ENCODE measurements at regions not wholly inside any gene's neighbourhood (a gene's known extent, or its start where the extent isn't known, plus 50 kb on each side); places are given as distances from the start of the nearest gene placed in this dataset.

DNA sequence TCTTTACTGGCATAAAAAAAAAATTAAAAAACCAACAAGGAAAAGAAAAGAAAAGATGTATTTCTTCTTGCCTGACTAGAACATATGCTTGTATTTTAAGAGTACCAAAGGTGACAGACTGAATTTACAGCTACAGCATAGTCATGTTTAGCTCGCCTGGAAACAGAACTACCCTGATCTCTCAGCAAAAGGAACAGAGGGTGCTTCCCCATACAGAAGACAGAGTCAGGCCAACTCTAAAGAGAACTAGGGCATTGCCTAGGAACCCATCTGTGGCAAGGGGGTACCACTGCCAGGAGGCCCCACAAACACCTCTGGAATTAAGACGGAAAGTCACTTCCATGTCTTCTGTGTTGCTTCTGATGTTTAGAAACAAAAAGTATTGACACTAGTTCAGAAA lies 252.1 kb upstream of the STARD13 start:
- Mint-ChIP-seq H3K27ac (peak overlapping the region; percentile 88), H3K4me1 (peaks cover 26% of the 10 kb centered on the region), H3K36me3 (no peaks in the 10 kb centered on the region), H3K4me3 (no peak overlapping the region), H3K9me3 (no peaks in the 10 kb centered on the region), H3K27me3 (ENCODE audit: low read depth) (no peaks in the 10 kb centered on the region)
- CTCF ChIA-PET = no interaction called here
- DNase-seq (ENCODE audit: low spot score) (no peak), ATAC-seq (no peak)
- POLR2A ChIA-PET = interaction anchor here (0.6 kb wide), 1 partner anchor 870 kb away, joined by 5 read pairs; no protein-coding TSS in a partner anchor
- TF ChIP-seq OVOL2 (CRISPR knock-in tag; IDR thresholded peaks at IDR 0.05; ENCODE audit: borderline replicate concordance) (no peak), JUN (CRISPR knock-in tag; IDR thresholded peaks at IDR 0.05) (no peak), FOXP4 (CRISPR knock-in tag; IDR thresholded peaks at IDR 0.05) (no peak), ZNF532 (CRISPR knock-in tag; IDR thresholded peaks at IDR 0.05; ENCODE audit: borderline replicate concordance) (no peak), ZSCAN18 (CRISPR knock-in tag; IDR thresholded peaks at IDR 0.05) (no peak), USF2 (CRISPR knock-in tag; IDR thresholded peaks at IDR 0.05) (no peak), HMGXB4 (CRISPR knock-in tag; IDR thresholded peaks at IDR 0.05) (no peak), TEAD4 (CRISPR knock-in tag; IDR thresholded peaks at IDR 0.05) (no peak), E2F4 (CRISPR knock-in tag; IDR thresholded peaks at IDR 0.05; ENCODE audit: borderline replicate concordance, low read depth) (no peak), ZNF138 (CRISPR knock-in tag; conservative IDR thresholded peaks at IDR 0.05) (no peak), ZNF425 (CRISPR knock-in tag; conservative IDR thresholded peaks at IDR 0.05) (no peak), NR3C1 (CRISPR knock-in tag; conservative IDR thresholded peaks at IDR 0.05; ENCODE audit: low read depth) (no peak), TCF7 (CRISPR knock-in tag; IDR thresholded peaks at IDR 0.05; ENCODE audit: low read depth) (no peak), EMX1 (CRISPR knock-in tag; IDR thresholded peaks at IDR 0.05) (no peak), ZNF232 (CRISPR knock-in tag; IDR thresholded peaks at IDR 0.05) (no peak)
- TF ChIP-seq, protein P1, sequence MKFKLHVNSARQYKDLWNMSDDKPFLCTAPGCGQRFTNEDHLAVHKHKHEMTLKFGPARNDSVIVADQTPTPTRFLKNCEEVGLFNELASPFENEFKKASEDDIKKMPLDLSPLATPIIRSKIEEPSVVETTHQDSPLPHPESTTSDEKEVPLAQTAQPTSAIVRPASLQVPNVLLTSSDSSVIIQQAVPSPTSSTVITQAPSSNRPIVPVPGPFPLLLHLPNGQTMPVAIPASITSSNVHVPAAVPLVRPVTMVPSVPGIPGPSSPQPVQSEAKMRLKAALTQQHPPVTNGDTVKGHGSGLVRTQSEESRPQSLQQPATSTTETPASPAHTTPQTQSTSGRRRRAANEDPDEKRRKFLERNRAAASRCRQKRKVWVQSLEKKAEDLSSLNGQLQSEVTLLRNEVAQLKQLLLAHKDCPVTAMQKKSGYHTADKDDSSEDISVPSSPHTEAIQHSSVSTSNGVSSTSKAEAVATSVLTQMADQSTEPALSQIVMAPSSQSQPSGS (CRISPR knock-in tag; IDR thresholded peaks at IDR 0.05; ENCODE audit: borderline replicate concordance, low read depth) = no peak
- TF ChIP-seq, protein P2, sequence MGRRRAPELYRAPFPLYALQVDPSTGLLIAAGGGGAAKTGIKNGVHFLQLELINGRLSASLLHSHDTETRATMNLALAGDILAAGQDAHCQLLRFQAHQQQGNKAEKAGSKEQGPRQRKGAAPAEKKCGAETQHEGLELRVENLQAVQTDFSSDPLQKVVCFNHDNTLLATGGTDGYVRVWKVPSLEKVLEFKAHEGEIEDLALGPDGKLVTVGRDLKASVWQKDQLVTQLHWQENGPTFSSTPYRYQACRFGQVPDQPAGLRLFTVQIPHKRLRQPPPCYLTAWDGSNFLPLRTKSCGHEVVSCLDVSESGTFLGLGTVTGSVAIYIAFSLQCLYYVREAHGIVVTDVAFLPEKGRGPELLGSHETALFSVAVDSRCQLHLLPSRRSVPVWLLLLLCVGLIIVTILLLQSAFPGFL (CRISPR knock-in tag; IDR thresholded peaks at IDR 0.05; ENCODE audit: borderline replicate concordance) = no peak
